ENCODE measurements at regions not wholly inside any gene's neighbourhood (a gene's known extent, or its start where the extent isn't known, plus 50 kb on each side); places are given as distances from the start of the nearest gene placed in this dataset.

- H3K36me3 ChIP-seq (ENCODE audit: insufficient read depth, low read length, poor library complexity, severe bottlenecking), result no peaks in the 10 kb centered on the region
- H3K27me3 ChIP-seq (replicated peaks; ENCODE audit: insufficient read depth, low read depth, low read length, poor library complexity), result no peaks in the 10 kb centered on the region
- intact Hi-C loops (cut with micrococcal nuclease; ENCODE audit: unreplicated experiment), result no loop called here
- ChIA-PET POLR2A (ENCODE audit: low non-redundant PET) (no interaction called here), CTCF (no interaction called here)
- TF ChIP-seq EZH2 (IDR thresholded peaks at IDR 0.05; ENCODE audit: borderline replicate concordance, low read depth, low read length, poor library complexity, severe bottlenecking), result no peak
- no peak for TF ChIP-seq CTCF (conservative IDR thresholded peaks at IDR 0.05; ENCODE audit: low read depth, low read length)
- no peaks in the 10 kb centered on the region for H3K9me3 ChIP-seq (ENCODE audit: low read depth, low read length, poor library complexity, severe bottlenecking)
- no peaks in the 10 kb centered on the region for H3K4me1 ChIP-seq (ENCODE audit: insufficient read depth, low read length, poor library complexity, severe bottlenecking)
- no peak overlapping the region for H3K4me3 ChIP-seq (ENCODE audit: low read depth, low read length, poor library complexity, severe bottlenecking)
- DNase-seq (ENCODE audit: low spot score), result no peak
- H3K27ac ChIP-seq (ENCODE audit: low read depth, low read length, poor library complexity, severe bottlenecking), result no peak overlapping the region
- no TSS peak for BruUV-seq (replicated peaks)
These were observed 402.9 kb downstream of the ENC1 start for GRCh38 chr5:74237571-74238145.

- TF ChIP-seq EZH2 (IDR thresholded peaks at IDR 0.05; ENCODE audit: borderline replicate concordance, low read depth, low read length, poor library complexity, severe bottlenecking) (no peak), CTCF (conservative IDR thresholded peaks at IDR 0.05; ENCODE audit: low read depth, low read length) (no peak)
- intact Hi-C loops (cut with micrococcal nuclease; ENCODE audit: unreplicated experiment), result no loop called here
- Histone ChIP-seq H3K9me3 (ENCODE audit: low read depth, low read length, poor library complexity, severe bottlenecking) (no peaks in the 10 kb centered on the region), H3K4me3 (ENCODE audit: low read depth, low read length, poor library complexity, severe bottlenecking) (no peak overlapping the region), H3K27ac (ENCODE audit: low read depth, low read length, poor library complexity, severe bottlenecking) (no peak overlapping the region), H3K36me3 (ENCODE audit: insufficient read depth, low read length, poor library complexity, severe bottlenecking) (no peaks in the 10 kb centered on the region), H3K4me1 (ENCODE audit: insufficient read depth, low read length, poor library complexity, severe bottlenecking) (no peaks in the 10 kb centered on the region), H3K27me3 (replicated peaks; ENCODE audit: insufficient read depth, low read depth, low read length, poor library complexity) (no peaks in the 10 kb centered on the region)
- ChIA-PET POLR2A (ENCODE audit: low non-redundant PET) (no interaction called here), CTCF (no interaction called here)
- DNase-seq (ENCODE audit: low spot score), result no peak
- BruUV-seq (replicated peaks), result no TSS peak
These were observed 405.0 kb downstream of the ENC1 start for GRCh38 chr5:74235552-74235951.

- POLR2A ChIA-PET (ENCODE audit: low non-redundant PET), result no interaction called here
- H3K4me1 ChIP-seq (ENCODE audit: insufficient read depth, low read length, poor library complexity, severe bottlenecking), result no peaks in the 10 kb centered on the region
- no peak overlapping the region for H3K4me3 ChIP-seq (ENCODE audit: low read depth, low read length, poor library complexity, severe bottlenecking)
- H3K36me3 ChIP-seq (ENCODE audit: insufficient read depth, low read length, poor library complexity, severe bottlenecking), result no peaks in the 10 kb centered on the region
- intact Hi-C loops (cut with micrococcal nuclease; ENCODE audit: unreplicated experiment), result no loop called here
- no peak for DNase-seq (ENCODE audit: low spot score)
- no peaks in the 10 kb centered on the region for H3K27me3 ChIP-seq (replicated peaks; ENCODE audit: insufficient read depth, low read depth, low read length, poor library complexity)
- no peak overlapping the region for H3K27ac ChIP-seq (ENCODE audit: low read depth, low read length, poor library complexity, severe bottlenecking)
- BruUV-seq (replicated peaks), result no TSS peak
- CTCF ChIA-PET, result no interaction called here
- no peaks in the 10 kb centered on the region for H3K9me3 ChIP-seq (ENCODE audit: low read depth, low read length, poor library complexity, severe bottlenecking)
- TF ChIP-seq EZH2 (IDR thresholded peaks at IDR 0.05; ENCODE audit: borderline replicate concordance, low read depth, low read length, poor library complexity, severe bottlenecking), result no peak
- no peak for TF ChIP-seq CTCF (conservative IDR thresholded peaks at IDR 0.05; ENCODE audit: low read depth, low read length)
These were observed 407.0 kb downstream of the ENC1 start for GRCh38 chr5:74233571-74233970.
